ENCODE measurements at regions not wholly inside any gene's neighbourhood (a gene's known extent, or its start where the extent isn't known, plus 50 kb on each side); places are given as distances from the start of the nearest gene placed in this dataset.

GRCh38 chrX:106451933-106452332 is 159.8 kb upstream of the RADX start:
- POLR2A ChIA-PET (ENCODE audit: low non-redundant PET) = no interaction called here
- DNase-seq (ENCODE audit: low spot score) = no peak
- H3K27ac ChIP-seq = no peak overlapping the region
- CTCF ChIA-PET = interaction anchor here (0.7 kb wide), 1 partner anchor 110 kb away, joined by 3 read pairs; no protein-coding TSS in a partner anchor
- no peak for TF ChIP-seq CTCF (conservative IDR thresholded peaks at IDR 0.05; ENCODE audit: low read depth)

GRCh38 chrX:106454991-106455390 is 156.8 kb upstream of the RADX start:
- H3K27ac ChIP-seq = no peak overlapping the region
- ChIA-PET CTCF (no interaction called here), POLR2A (ENCODE audit: low non-redundant PET) (no interaction called here)
- no peak for DNase-seq (ENCODE audit: low spot score)
- no peak for TF ChIP-seq CTCF (conservative IDR thresholded peaks at IDR 0.05; ENCODE audit: low read depth)

GRCh38 chrX:106457802-106458201 is 154.0 kb upstream of the RADX start:
- H3K27ac ChIP-seq = no peak overlapping the region
- ChIA-PET POLR2A (ENCODE audit: low non-redundant PET) (no interaction called here), CTCF (interaction anchor here (0.6 kb wide), 1 partner anchor 328 kb away, joined by 3 read pairs; no protein-coding TSS in a partner anchor)
- DNase-seq (ENCODE audit: low spot score) = no peak
- no peak for TF ChIP-seq CTCF (conservative IDR thresholded peaks at IDR 0.05; ENCODE audit: low read depth)

- TF ChIP-seq CTCF (conservative IDR thresholded peaks at IDR 0.05; ENCODE audit: low read depth) = no peak
- CTCF ChIA-PET = no interaction called here
- H3K27ac ChIP-seq = no peak overlapping the region
- DNase-seq (ENCODE audit: low spot score) = no peak
- POLR2A ChIA-PET (ENCODE audit: low non-redundant PET) = no interaction called here
Measured at GRCh38 chrX:106467422-106467821, 144.4 kb upstream of the RADX start.

- CTCF ChIA-PET = no interaction called here
- H3K27ac ChIP-seq = no peak overlapping the region
- no peak for TF ChIP-seq CTCF (conservative IDR thresholded peaks at IDR 0.05; ENCODE audit: low read depth)
- DNase-seq (ENCODE audit: low spot score) = no peak
- POLR2A ChIA-PET (ENCODE audit: low non-redundant PET) = no interaction called here
Measured at GRCh38 chrX:106467943-106468342, 143.8 kb upstream of the RADX start.

GRCh38 chrX:106468433-106468832 is 143.3 kb upstream of the RADX start:
- TF ChIP-seq CTCF (conservative IDR thresholded peaks at IDR 0.05; ENCODE audit: low read depth) = no peak
- ChIA-PET CTCF (no interaction called here), POLR2A (ENCODE audit: low non-redundant PET) (no interaction called here)
- no peak overlapping the region for H3K27ac ChIP-seq
- no peak for DNase-seq (ENCODE audit: low spot score)

GRCh38 chrX:106479920-106480319 is 131.9 kb upstream of the RADX start:
- CTCF ChIA-PET = no interaction called here
- TF ChIP-seq CTCF (conservative IDR thresholded peaks at IDR 0.05; ENCODE audit: low read depth) = no peak
- no peak overlapping the region for H3K27ac ChIP-seq
- DNase-seq (ENCODE audit: low spot score) = no peak
- POLR2A ChIA-PET (ENCODE audit: low non-redundant PET) = no interaction called here

All from RWPE1 (cell line).